Fibroblast of skin of scalp (primary cell): ENCODE measurements at regions not wholly inside any gene's neighbourhood (a gene's known extent, or its start where the extent isn't known, plus 50 kb on each side); places are given as distances from the start of the nearest gene placed in this dataset.
"Not testable (repeated sequence)": the region's sequence is repeated elsewhere in the genome, so short reads cannot be mapped to it uniquely, and the experiment has no call there.

ENCODE experiments used
- DNase-seq: peaks from one replicate; pipeline ENCODE4 v3.0.0-alpha.2; 2013

- DNase-seq, result peak; percentile 23
Observed at GRCh38 chr14:85315733-85316290, 214.1 kb upstream of the FLRT2 start.

- DNase-seq, result no peak
Observed at GRCh38 chr14:85316701-85317410, 213.1 kb upstream of the FLRT2 start.

- peak; percentile 26 for DNase-seq
Observed at GRCh38 chr14:85317491-85318021, 212.4 kb upstream of the FLRT2 start.

GRCh38 chr14:85319101-85319500, 210.8 kb upstream of the FLRT2 start:
- no peak for DNase-seq

- no peak for DNase-seq
Observed at GRCh38 chr14:85319998-85320630, 209.8 kb upstream of the FLRT2 start.

- DNase-seq, result no peak
Observed at GRCh38 chr14:85325134-85326017, 204.6 kb upstream of the FLRT2 start.

GRCh38 chr14:85332401-85332800, 197.5 kb upstream of the FLRT2 start:
- no peak for DNase-seq

- DNase-seq, result peak; percentile 46
Observed at GRCh38 chr14:85333313-85333712, 196.6 kb upstream of the FLRT2 start.

- DNase-seq, result no peak
Observed at GRCh38 chr14:85333841-85334240, 196.1 kb upstream of the FLRT2 start.

- DNase-seq, result no peak
Observed at GRCh38 chr14:85334316-85334715, 195.6 kb upstream of the FLRT2 start.

GRCh38 chr14:85336257-85336656, 193.7 kb upstream of the FLRT2 start:
- no peak for DNase-seq

GRCh38 chr14:85336817-85337216, 193.1 kb upstream of the FLRT2 start:
- DNase-seq, result peak; percentile 31

- DNase-seq, result no peak
Observed at GRCh38 chr14:85338895-85339294, 191.0 kb upstream of the FLRT2 start.

- peak; percentile 21 for DNase-seq
Observed at GRCh38 chr14:85342858-85343607, 186.9 kb upstream of the FLRT2 start.

GRCh38 chr14:85344171-85344570, 185.8 kb upstream of the FLRT2 start:
- no peak for DNase-seq

- no peak for DNase-seq
Observed at GRCh38 chr14:85344847-85345570, 184.9 kb upstream of the FLRT2 start.

GRCh38 chr14:85350667-85351066, 179.3 kb upstream of the FLRT2 start:
- DNase-seq, result no peak

GRCh38 chr14:85352588-85352987, 177.4 kb upstream of the FLRT2 start:
- not testable (repeated sequence) for DNase-seq

- no peak for DNase-seq
Observed at GRCh38 chr14:85357120-85357519, 172.8 kb upstream of the FLRT2 start.

GRCh38 chr14:85358136-85358785, 171.7 kb upstream of the FLRT2 start:
- no peak for DNase-seq

GRCh38 chr14:85359505-85359904, 170.4 kb upstream of the FLRT2 start:
- DNase-seq, result no peak
